T-helper 17 cell (primary cell): ENCODE measurements at regions not wholly inside any gene's neighbourhood (a gene's known extent, or its start where the extent isn't known, plus 50 kb on each side); places are given as distances from the start of the nearest gene placed in this dataset.

Source experiments
- ATAC-seq: fragments of 150-1000 bp; cut with Tn5 transposase; 2 replicates; pipeline ENCODE4 v1.10.0; 2021; ENCODE audit warnings: mild to moderate bottlenecking, moderate library complexity
- DNase-seq, 3 donors: peaks; one replicate each; pipeline versions ENCODE4 v3.0.0 to v3.0.0-alpha.2; 2020 to 2021
- H3K9me3 ChIP-seq: one replicate; pipeline ENCODE4 v1.7.0; 2013; ENCODE audit warnings: low read length, mild to moderate bottlenecking; ENCODE audit not compliant: control insufficient read depth, poor library complexity, severe bottlenecking
- H3K27ac Mint-ChIP-seq: one replicate; pipeline ENCODE4 v1.8.0; 2022; ENCODE audit warnings: mild to moderate bottlenecking, moderate library complexity, mixed read lengths
- H3K27me3 Mint-ChIP-seq: one replicate; pipeline ENCODE4 v1.8.0; 2022; ENCODE audit warnings: mixed read lengths
- H3K36me3 Mint-ChIP-seq: one replicate; pipeline ENCODE4 v1.8.0; 2022; ENCODE audit warnings: low read depth, mixed read lengths
- H3K4me1 Mint-ChIP-seq: one replicate; pipeline ENCODE4 v1.8.0; 2022; ENCODE audit warnings: mild to moderate bottlenecking, mixed read lengths
- H3K4me3 Mint-ChIP-seq: one replicate; pipeline ENCODE4 v1.8.0; 2022; ENCODE audit warnings: mild to moderate bottlenecking, moderate library complexity, mixed read lengths

DNA sequence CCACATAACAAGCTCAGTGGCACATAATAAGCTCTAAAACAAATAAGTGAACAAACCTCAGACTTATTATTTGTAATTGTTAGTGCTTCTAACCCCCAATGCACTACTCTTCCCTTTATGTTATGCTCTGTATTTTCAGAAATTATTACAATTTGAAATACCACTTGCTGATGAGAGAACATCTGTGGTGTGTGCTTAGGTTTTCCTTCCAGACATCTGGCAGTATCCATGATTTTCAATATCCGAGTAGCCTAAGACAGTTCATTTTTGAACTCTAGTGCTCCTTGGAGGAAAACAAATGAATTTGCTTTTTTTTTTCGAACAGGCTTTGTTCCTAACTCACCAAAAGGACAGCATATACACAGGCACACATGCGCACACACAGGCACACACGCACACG is 278.7 kb upstream of the CLNK start:
- H3K27ac Mint-ChIP-seq: no peak overlapping the region
- no peak overlapping the region for H3K4me3 Mint-ChIP-seq
- no peaks in the 10 kb centered on the region for H3K4me1 Mint-ChIP-seq
- no peaks in the 10 kb centered on the region for H3K27me3 Mint-ChIP-seq
- ATAC-seq: no peak
- no peak for DNase-seq
- no peaks in the 10 kb centered on the region for H3K36me3 Mint-ChIP-seq
- no peaks in the 10 kb centered on the region for H3K9me3 ChIP-seq

DNA sequence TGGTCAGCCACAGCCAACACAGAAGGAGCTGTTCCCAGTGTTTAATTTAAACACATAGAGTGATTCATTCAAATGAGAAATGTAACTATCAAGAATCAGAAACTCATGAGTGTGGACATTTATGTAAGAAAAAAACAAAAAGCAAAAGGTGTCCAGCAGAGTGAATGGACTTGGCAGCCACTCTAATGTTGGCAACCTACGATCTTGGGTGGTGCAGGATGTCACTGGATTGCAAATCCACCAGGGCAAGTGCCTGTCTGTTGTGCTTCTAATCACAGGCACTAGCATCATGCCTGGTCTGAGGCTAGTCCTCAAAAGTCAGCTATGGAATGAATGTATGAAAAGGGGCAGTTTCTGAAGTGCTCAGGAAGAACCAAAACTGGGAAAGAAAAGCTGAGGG is 277.7 kb upstream of the CLNK start:
- no peak overlapping the region for H3K27ac Mint-ChIP-seq
- ATAC-seq: no peak
- H3K4me3 Mint-ChIP-seq: no peak overlapping the region
- H3K36me3 Mint-ChIP-seq: no peaks in the 10 kb centered on the region
- no peak for DNase-seq
- H3K9me3 ChIP-seq: no peaks in the 10 kb centered on the region
- H3K4me1 Mint-ChIP-seq: no peaks in the 10 kb centered on the region
- no peaks in the 10 kb centered on the region for H3K27me3 Mint-ChIP-seq

DNA sequence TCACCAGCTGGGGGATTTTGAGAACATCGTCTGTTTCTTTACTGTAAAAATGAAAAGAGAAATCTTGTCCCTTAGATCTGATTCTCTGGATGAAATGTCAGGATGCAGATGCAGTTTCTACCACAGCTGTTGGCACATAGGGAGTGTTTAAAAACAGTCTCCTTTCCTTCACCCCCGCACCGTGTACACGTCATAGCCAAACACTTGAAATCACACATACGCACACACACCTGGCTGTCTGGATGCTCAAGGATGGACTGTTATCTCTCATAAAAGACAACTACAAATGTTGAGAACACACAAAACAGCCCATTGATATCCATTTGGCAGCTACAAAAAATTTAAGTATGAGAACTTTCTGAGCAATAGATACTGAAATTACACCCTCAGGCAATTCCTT is 275.8 kb upstream of the CLNK start:
- DNase-seq (no peak), ATAC-seq (no peak)
- Mint-ChIP-seq H3K4me3 (no peak overlapping the region), H3K36me3 (no peaks in the 10 kb centered on the region), H3K4me1 (no peaks in the 10 kb centered on the region), H3K27me3 (no peaks in the 10 kb centered on the region), H3K27ac (no peak overlapping the region)
- no peaks in the 10 kb centered on the region for H3K9me3 ChIP-seq

DNA sequence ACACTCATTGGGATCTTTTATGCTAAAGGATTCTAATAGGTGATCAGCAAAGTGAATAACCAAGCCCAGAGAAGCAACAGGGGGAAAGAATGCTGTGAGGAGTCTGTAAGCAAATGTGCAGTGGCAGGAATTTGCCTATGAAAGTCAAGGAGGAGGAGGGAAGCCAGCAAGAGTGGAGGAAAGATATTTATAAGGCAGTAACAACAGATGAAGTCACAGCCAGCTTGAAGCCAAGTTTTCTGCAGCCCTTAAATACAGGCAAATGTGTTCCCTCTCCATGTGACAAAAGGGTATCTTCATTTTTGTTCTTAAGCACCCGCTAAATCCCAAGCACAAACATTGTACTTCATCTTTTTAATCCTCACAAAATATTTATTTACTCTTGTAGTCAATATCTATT is 275.0 kb upstream of the CLNK start:
- H3K36me3 Mint-ChIP-seq: no peaks in the 10 kb centered on the region
- ATAC-seq (no peak), DNase-seq (no peak)
- H3K9me3 ChIP-seq: no peaks in the 10 kb centered on the region
- peaks cover 2% of the 10 kb centered on the region for H3K4me1 Mint-ChIP-seq
- H3K27ac Mint-ChIP-seq: no peak overlapping the region
- no peak overlapping the region for H3K4me3 Mint-ChIP-seq
- H3K27me3 Mint-ChIP-seq: no peaks in the 10 kb centered on the region

DNA sequence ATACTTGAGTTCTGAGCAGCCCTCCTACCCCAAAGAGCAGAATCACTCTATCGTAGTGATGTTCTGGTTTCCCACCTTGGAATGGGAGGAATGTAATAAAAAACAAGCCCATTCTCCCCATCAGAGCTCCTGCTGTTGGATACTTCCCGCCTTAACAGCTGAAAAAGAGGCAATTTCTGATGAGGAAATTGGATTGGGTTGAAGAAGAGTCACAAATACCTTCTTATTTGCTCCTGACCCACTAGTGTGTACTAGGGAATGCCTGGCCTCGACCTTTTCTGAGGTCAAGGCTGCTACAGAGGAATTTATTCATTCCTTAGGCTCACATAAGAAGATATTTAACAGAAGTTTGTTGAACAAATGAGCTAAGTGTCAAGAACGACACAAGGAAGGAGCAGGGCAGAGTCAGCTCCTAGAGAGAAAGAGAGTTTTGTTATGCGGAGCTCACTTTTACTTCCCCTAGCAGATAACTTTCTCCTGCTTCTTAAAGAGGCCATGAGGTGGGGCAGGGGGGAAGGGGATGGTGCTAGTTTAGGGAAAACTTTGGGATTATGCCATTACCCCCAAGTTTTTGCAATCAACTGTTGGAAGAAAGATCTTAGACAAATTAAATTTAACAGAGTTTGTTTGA is 273.8 kb upstream of the CLNK start:
- no peak overlapping the region for H3K4me3 Mint-ChIP-seq
- DNase-seq (no peak), ATAC-seq (no peak)
- H3K9me3 ChIP-seq: no peaks in the 10 kb centered on the region
- no peaks in the 10 kb centered on the region for H3K27me3 Mint-ChIP-seq
- H3K4me1 Mint-ChIP-seq: peaks cover 2% of the 10 kb centered on the region
- H3K27ac Mint-ChIP-seq: no peak overlapping the region
- H3K36me3 Mint-ChIP-seq: no peaks in the 10 kb centered on the region

- Mint-ChIP-seq H3K4me3 (no peak overlapping the region), H3K27me3 (no peaks in the 10 kb centered on the region), H3K4me1 (peaks cover 2% of the 10 kb centered on the region), H3K36me3 (no peaks in the 10 kb centered on the region), H3K27ac (no peak overlapping the region)
- H3K9me3 ChIP-seq: no peaks in the 10 kb centered on the region
- ATAC-seq (no peak), DNase-seq (no peak)
Observed at GRCh38 chr4:10951306-10951705, 266.7 kb upstream of the CLNK start.

GRCh38 chr4:10949039-10949733 is 264.6 kb upstream of the CLNK start:
- H3K27me3 Mint-ChIP-seq: no peaks in the 10 kb centered on the region
- no peaks in the 10 kb centered on the region for H3K9me3 ChIP-seq
- H3K27ac Mint-ChIP-seq: no peak overlapping the region
- H3K4me3 Mint-ChIP-seq: no peak overlapping the region
- no peaks in the 10 kb centered on the region for H3K4me1 Mint-ChIP-seq
- ATAC-seq (no peak), DNase-seq (no peak)
- no peaks in the 10 kb centered on the region for H3K36me3 Mint-ChIP-seq

GRCh38 chr4:10947898-10948297 is 263.3 kb upstream of the CLNK start:
- Mint-ChIP-seq H3K27me3 (no peaks in the 10 kb centered on the region), H3K4me1 (no peaks in the 10 kb centered on the region), H3K27ac (no peak overlapping the region), H3K4me3 (no peak overlapping the region), H3K36me3 (no peaks in the 10 kb centered on the region)
- no peaks in the 10 kb centered on the region for H3K9me3 ChIP-seq
- ATAC-seq (no peak), DNase-seq (no peak)

- Mint-ChIP-seq H3K27ac (no peak overlapping the region), H3K4me1 (no peaks in the 10 kb centered on the region), H3K36me3 (no peaks in the 10 kb centered on the region), H3K4me3 (no peak overlapping the region), H3K27me3 (no peaks in the 10 kb centered on the region)
- H3K9me3 ChIP-seq: no peaks in the 10 kb centered on the region
- no peak for DNase-seq
- ATAC-seq: no peak
Observed at GRCh38 chr4:10944321-10944720, 259.8 kb upstream of the CLNK start.

DNA sequence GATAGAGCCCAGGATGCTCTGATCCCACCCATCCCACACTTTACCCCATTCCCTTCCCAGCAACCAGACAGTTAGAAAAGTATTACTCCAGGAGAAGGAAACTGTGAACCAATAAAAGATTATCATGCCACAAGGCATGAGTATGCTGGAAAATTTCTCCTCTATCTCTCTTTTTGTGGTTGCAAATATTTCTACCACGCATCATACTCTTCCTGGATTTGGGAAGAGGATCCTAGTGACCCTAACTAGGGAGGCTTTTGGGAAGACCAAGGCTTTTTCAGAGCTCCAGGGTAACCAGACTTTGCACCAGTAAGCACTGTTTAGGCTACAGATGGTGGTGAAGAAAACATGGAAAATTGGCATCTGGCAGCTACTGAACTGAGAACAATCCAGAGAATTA is 257.6 kb upstream of the CLNK start:
- Mint-ChIP-seq H3K36me3 (no peaks in the 10 kb centered on the region), H3K27ac (no peak overlapping the region), H3K4me1 (no peaks in the 10 kb centered on the region), H3K4me3 (no peak overlapping the region), H3K27me3 (no peaks in the 10 kb centered on the region)
- no peak for ATAC-seq
- DNase-seq: no peak
- H3K9me3 ChIP-seq: no peaks in the 10 kb centered on the region

GRCh38 chr4:10929818-10930217 is 245.2 kb upstream of the CLNK start:
- no peaks in the 10 kb centered on the region for H3K27me3 Mint-ChIP-seq
- no peak for ATAC-seq
- no peak for DNase-seq
- no peak overlapping the region for H3K27ac Mint-ChIP-seq
- peaks cover 2% of the 10 kb centered on the region for H3K4me1 Mint-ChIP-seq
- no peaks in the 10 kb centered on the region for H3K36me3 Mint-ChIP-seq
- no peaks in the 10 kb centered on the region for H3K9me3 ChIP-seq
- no peak overlapping the region for H3K4me3 Mint-ChIP-seq

DNA sequence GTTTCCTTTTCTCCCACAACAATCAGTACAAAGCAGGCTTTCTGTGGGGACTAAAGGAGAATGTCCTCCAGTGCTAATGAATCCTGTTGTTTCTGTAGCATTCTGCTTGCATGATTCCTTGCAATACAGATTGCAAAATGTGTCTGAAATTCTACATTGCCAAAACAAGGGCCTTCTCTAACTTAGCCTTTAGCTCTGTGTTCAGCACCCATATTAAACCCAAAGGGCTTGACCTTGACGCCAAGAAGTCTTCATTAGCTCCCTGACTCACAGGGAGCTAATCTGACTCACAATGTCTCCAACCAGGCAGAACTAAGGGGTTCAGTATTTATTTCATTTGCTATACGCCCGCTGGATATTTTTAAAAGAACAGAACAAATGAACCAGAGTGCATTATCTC is 241.4 kb upstream of the CLNK start:
- Mint-ChIP-seq H3K4me1 (peaks cover 2% of the 10 kb centered on the region), H3K27me3 (no peaks in the 10 kb centered on the region), H3K27ac (no peak overlapping the region), H3K36me3 (no peaks in the 10 kb centered on the region), H3K4me3 (no peak overlapping the region)
- DNase-seq: no peak
- H3K9me3 ChIP-seq: no peaks in the 10 kb centered on the region
- no peak for ATAC-seq

DNA sequence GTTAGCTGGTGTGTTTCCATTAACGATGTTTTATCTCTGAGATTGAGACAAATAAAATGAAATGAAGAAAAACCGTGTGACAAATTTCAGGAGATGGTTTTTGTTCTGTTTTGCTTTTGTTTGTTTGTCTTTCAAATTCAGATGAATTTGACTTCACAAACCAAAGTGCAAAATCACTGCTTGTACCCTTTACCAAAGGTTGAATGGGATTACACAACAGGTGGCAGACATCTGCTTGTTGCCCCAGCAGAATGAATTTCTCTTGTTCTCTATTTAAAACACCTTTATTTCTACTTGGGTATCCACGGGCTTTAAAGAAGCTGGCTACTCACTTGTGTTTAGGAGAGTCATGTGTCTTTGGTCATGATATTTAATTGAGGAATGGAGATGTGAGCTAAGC is 239.7 kb upstream of the CLNK start:
- peaks cover 2% of the 10 kb centered on the region for H3K4me1 Mint-ChIP-seq
- no peaks in the 10 kb centered on the region for H3K9me3 ChIP-seq
- no peaks in the 10 kb centered on the region for H3K36me3 Mint-ChIP-seq
- no peaks in the 10 kb centered on the region for H3K27me3 Mint-ChIP-seq
- no peak overlapping the region for H3K4me3 Mint-ChIP-seq
- ATAC-seq (no peak), DNase-seq (no peak)
- no peak overlapping the region for H3K27ac Mint-ChIP-seq

DNA sequence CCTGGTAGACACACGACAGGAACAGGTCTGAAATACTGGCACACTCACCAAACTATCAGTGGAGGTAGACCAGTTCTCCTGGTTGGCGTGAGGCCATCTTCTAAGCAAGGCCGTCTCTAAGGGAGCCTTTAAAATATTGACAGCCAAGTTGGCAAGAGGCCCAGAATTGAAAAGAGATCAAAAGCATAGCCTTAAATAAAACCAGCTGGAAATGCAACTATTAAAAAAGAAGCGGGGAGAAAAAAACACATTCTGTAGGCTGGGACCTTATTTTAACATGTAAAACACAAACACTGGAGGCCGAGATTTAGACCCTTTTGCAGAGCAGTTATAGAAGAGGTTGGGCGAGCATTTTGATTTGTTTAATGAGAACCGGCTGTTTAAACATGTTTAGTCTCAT is 233.0 kb upstream of the CLNK start:
- no peak for ATAC-seq
- Mint-ChIP-seq H3K27me3 (no peaks in the 10 kb centered on the region), H3K36me3 (no peaks in the 10 kb centered on the region), H3K27ac (no peak overlapping the region), H3K4me1 (no peaks in the 10 kb centered on the region), H3K4me3 (no peak overlapping the region)
- H3K9me3 ChIP-seq: no peaks in the 10 kb centered on the region
- DNase-seq: no peak
